SK-N-SH (cell line): ENCODE measurements at regions not wholly inside any gene's neighbourhood (a gene's known extent, or its start where the extent isn't known, plus 50 kb on each side); places are given as distances from the start of the nearest gene placed in this dataset.

Experiments used
- CTCF ChIA-PET: fragments of 300-600, 350-600 bp; formaldehyde crosslinking; extraction: SDS; loops from one replicate; lab custom pipeline; 2021; lab: Yijun Ruan, JAX
- POLR2A ChIA-PET: fragments of 350-600 bp; sonication (Branson Sonifier 250); formaldehyde crosslinking; extraction: SDS; loops from one replicate; lab custom pipeline; 2020; ENCODE audit warnings: antibody characterized with exemption, inconsistent platforms; lab: Yijun Ruan, JAX
- DNase-seq: peaks from one replicate; pipeline ENCODE4 v3.0.0; 2012
- H2AFZ ChIP-seq: fragments of 200-600 bp; sonication (generic); 2 replicates; pipeline ENCODE4 v1.8.1; 2016; ENCODE audit warnings: antibody characterized with exemption, mild to moderate bottlenecking, low read depth
- H3F3A ChIP-seq: fragments of 200-600 bp; sonication (generic); replicated peaks from 2 replicates; pipeline ENCODE3; 2016; ENCODE audit warnings: antibody characterized with exemption, mild to moderate bottlenecking; ENCODE audit not compliant: insufficient read depth
- H3K27ac ChIP-seq, 2 experiments: fragments of 200-500 bp in 1 of 2; fragments of 200-600 bp in 1 of 2; sonication (Bioruptor generic) in 1 of 2; sonication (generic), shearing (Covaris generic) in 1 of 2; 2 replicates each; pipeline versions ENCODE4 v1.5.1 to v1.6.1; 2014 to 2016; ENCODE audit warnings: low read depth in 2 of 2, inconsistent platforms in 1 of 2, low read length in 1 of 2, mild to moderate bottlenecking in 1 of 2, mixed read lengths in 1 of 2
- H3K27me3 ChIP-seq: fragments of 200-600 bp; sonication (generic), shearing (Covaris generic); 2 replicates; pipeline ENCODE4 v1.6.1; 2016; ENCODE audit warnings: mixed run types; ENCODE audit not compliant: insufficient read depth
- H3K36me3 ChIP-seq, 2 experiments: fragments of 200-500 bp in 1 of 2; fragments of 200-600 bp in 1 of 2; sonication (Bioruptor generic) in 1 of 2; sonication (generic) in 1 of 2; replicated peaks in 1 of 2; 2 replicates each; pipeline versions ENCODE3 to v1.5.1; 2014 to 2016; ENCODE audit warnings: low read length in 1 of 2, mild to moderate bottlenecking in 1 of 2; ENCODE audit not compliant: insufficient read depth in 2 of 2, control insufficient read depth in 1 of 2
- H3K4me1 ChIP-seq, 2 experiments: fragments of 200-500 bp in 1 of 2; fragments of 200-600 bp in 1 of 2; sonication (Bioruptor generic) in 1 of 2; sonication (generic), shearing (Covaris generic) in 1 of 2; 2 replicates each; pipeline versions ENCODE4 v1.5.1 to v1.6.1; 2014 to 2016; ENCODE audit warnings: low read depth in 1 of 2, low read length in 1 of 2, mixed run types in 1 of 2; ENCODE audit not compliant: insufficient read depth in 2 of 2, control insufficient read depth in 1 of 2
- H3K4me2 ChIP-seq: fragments of 200-600 bp; sonication (generic), shearing (Covaris generic); 2 replicates; pipeline ENCODE4 v1.6.1; 2017; ENCODE audit warnings: mixed run types
- H3K4me3 ChIP-seq, 2 experiments: fragments of 200-500 bp in 1 of 2; fragments of 200-600 bp in 1 of 2; sonication (Bioruptor generic) in 1 of 2; sonication (generic), shearing (Covaris generic) in 1 of 2; 2 replicates each; pipeline versions ENCODE4 v1.5.1 to v1.8.1; 2014 to 2016; ENCODE audit warnings: low read depth in 2 of 2, inconsistent platforms in 1 of 2, low read length in 1 of 2, mild to moderate bottlenecking in 1 of 2, mixed read lengths in 1 of 2, moderate library complexity in 1 of 2
- H3K79me2 ChIP-seq: fragments of 200-600 bp; sonication (generic); 2 replicates; pipeline ENCODE4 v1.8.1; 2017; ENCODE audit warnings: mild to moderate bottlenecking; ENCODE audit not compliant: insufficient read depth
- H3K9ac ChIP-seq: fragments of 200-600 bp; sonication (generic); 2 replicates; pipeline ENCODE4 v1.6.1; 2017; ENCODE audit warnings: mixed run types
- H3K9me2 ChIP-seq: fragments of 200-600 bp; sonication (generic); 2 replicates; pipeline ENCODE4 v1.6.1; 2017; ENCODE audit warnings: mixed run types
- H3K9me3 ChIP-seq: fragments of 200-600 bp; sonication (generic); 2 replicates; pipeline ENCODE4 v1.6.1; 2017; ENCODE audit warnings: mixed run types, mild to moderate bottlenecking, moderate library complexity
- H4K20me1 ChIP-seq: fragments of 200-600 bp; sonication (generic); 2 replicates; pipeline ENCODE4 v1.6.1; 2017; ENCODE audit warnings: mild to moderate bottlenecking, mixed run types; ENCODE audit not compliant: insufficient read depth
- CHD2 ChIP-seq: fragments of 150-350 bp; IDR thresholded peaks from 2 replicates; pipeline ENCODE4 v1.6.1; 2018; ENCODE audit warnings: low read length; ENCODE audit not compliant: partially characterized antibody
- CTCF ChIP-seq: fragments of 200-600 bp; sonication (generic); IDR thresholded peaks from 2 replicates; pipeline ENCODE4 v1.6.1; 2017; ENCODE audit warnings: antibody characterized with exemption, mild to moderate bottlenecking, moderate library complexity
- ELF1 ChIP-seq: IDR thresholded peaks from 2 replicates; pipeline ENCODE4 v1.4.0; 2012
- EZH2phosphoT487 ChIP-seq: fragments of 200-600 bp; sonication (generic); IDR thresholded peaks from 2 replicates; pipeline ENCODE4 v1.6.1; 2017; ENCODE audit warnings: low read depth, mixed run types, mild to moderate bottlenecking, antibody characterized with exemption, moderate library complexity, borderline replicate concordance
- FOXM1 ChIP-seq: IDR thresholded peaks from 2 replicates; pipeline ENCODE4 v1.4.0; 2012; ENCODE audit warnings: low read depth, mild to moderate bottlenecking
- GATA2 ChIP-seq: sonication (generic); formaldehyde crosslinking; IDR thresholded peaks from 2 replicates; pipeline ENCODE4 v1.5.0; 2020; ENCODE audit warnings: mild to moderate bottlenecking, missing genetic modification reagents
- NRF1 ChIP-seq: IDR thresholded peaks from 2 replicates; pipeline ENCODE4 v1.6.1; 2012; ENCODE audit warnings: low read depth, mild to moderate bottlenecking, low read length
- RCOR1 ChIP-seq: fragments of 150-350 bp; IDR thresholded peaks from 2 replicates; pipeline ENCODE4 v1.6.1; 2017; ENCODE audit warnings: antibody characterized with exemption, low read length
- RFX5 ChIP-seq: IDR thresholded peaks from 2 replicates; pipeline ENCODE4 v1.6.1; 2012; ENCODE audit warnings: mild to moderate bottlenecking, improper control_type of control experiment, low read length
- RXRA ChIP-seq: IDR thresholded peaks from 2 replicates; pipeline ENCODE4 v1.4.0; 2012; ENCODE audit warnings: low read depth, mild to moderate bottlenecking, borderline replicate concordance
- SIN3A ChIP-seq: IDR thresholded peaks from 2 replicates; pipeline ENCODE4 v1.6.1; 2012; ENCODE audit warnings: low read depth, mild to moderate bottlenecking, low read length, moderate library complexity, borderline replicate concordance
- SMC3 ChIP-seq: IDR thresholded peaks from 2 replicates; pipeline ENCODE4 v1.6.1; 2012; ENCODE audit warnings: low read depth, low read length, improper control_type of control experiment
- TAF1 ChIP-seq: IDR thresholded peaks from 2 replicates; pipeline ENCODE4 v1.6.1; 2012; ENCODE audit warnings: low read depth, mild to moderate bottlenecking, low read length, moderate library complexity, borderline replicate concordance
- TCF12 ChIP-seq: IDR thresholded peaks from 2 replicates; pipeline ENCODE4 v1.4.0; 2012
- USF1 ChIP-seq: IDR thresholded peaks from 2 replicates; pipeline ENCODE4 v1.4.0; 2012; ENCODE audit warnings: low read depth, borderline replicate concordance
- YY1 ChIP-seq: IDR thresholded peaks from 2 replicates; pipeline ENCODE4 v1.4.0; 2012; ENCODE audit warnings: low read depth, mild to moderate bottlenecking
- WGBS: methylation state at CpG from one replicate; pipeline ENCODE4 v1.1.6; 2017; ENCODE audit warnings: low lambda C conversion rate; 5-methylcytosine and 5-hydroxymethylcytosine counted together
- TF ChIP-seq, protein P1 (sequence below): IDR thresholded peaks from 2 replicates; pipeline ENCODE4; 2012
- TF ChIP-seq, protein P2 (sequence below): fragments of 150-350 bp; IDR thresholded peaks from 2 replicates; pipeline ENCODE4 v1.6.1; 2016; ENCODE audit warnings: mild to moderate bottlenecking, low read depth, low read length
- TF ChIP-seq, protein P3 (sequence below): fragments of 150-350 bp; IDR thresholded peaks from 2 replicates; pipeline ENCODE4 v1.6.1; 2017; ENCODE audit warnings: antibody characterized with exemption, low read length, low read depth, borderline replicate concordance

- Histone ChIP-seq H3F3A (no peaks in the 10 kb centered on the region), H3K79me2 (no peaks in the 10 kb centered on the region), H3K9me2 (no peaks in the 10 kb centered on the region), H4K20me1 (no peaks in the 10 kb centered on the region), H3K36me3 (no peaks in the 10 kb centered on the region), H3K9me3 (no peaks in the 10 kb centered on the region), H3K27me3 (no peaks in the 10 kb centered on the region), H3K4me3 (no peak overlapping the region), H2AFZ (no peak overlapping the region), H3K9ac (no peak overlapping the region), H3K27ac (no peak overlapping the region), H3K4me1 (peaks cover 0 to 6% of the 10 kb centered on the region in 2 experiments; a peak in 1 of 4 replicates), H3K4me2 (no peak overlapping the region)
- 67% methylated on average over 10 of the region's 10 CpGs for WGBS
- no peak for DNase-seq
- ChIA-PET CTCF (interaction anchor here (0.6 to 1.2 kb wide), 2 partner anchors 56 to 140 kb away, joined by 3 to 4 read pairs; no protein-coding TSS in a partner anchor), POLR2A (no interaction called here)
- no peak for TF ChIP-seq ELF1
- TF ChIP-seq TCF12, result no peak
- TF ChIP-seq, protein P1, sequence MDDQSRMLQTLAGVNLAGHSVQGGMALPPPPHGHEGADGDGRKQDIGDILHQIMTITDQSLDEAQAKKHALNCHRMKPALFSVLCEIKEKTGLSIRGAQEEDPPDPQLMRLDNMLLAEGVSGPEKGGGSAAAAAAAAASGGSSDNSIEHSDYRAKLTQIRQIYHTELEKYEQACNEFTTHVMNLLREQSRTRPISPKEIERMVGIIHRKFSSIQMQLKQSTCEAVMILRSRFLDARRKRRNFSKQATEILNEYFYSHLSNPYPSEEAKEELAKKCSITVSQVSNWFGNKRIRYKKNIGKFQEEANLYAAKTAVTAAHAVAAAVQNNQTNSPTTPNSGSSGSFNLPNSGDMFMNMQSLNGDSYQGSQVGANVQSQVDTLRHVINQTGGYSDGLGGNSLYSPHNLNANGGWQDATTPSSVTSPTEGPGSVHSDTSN, result no peak
- TF ChIP-seq CTCF, result no peak
Measured at GRCh38 chr1:29945426-29945825, 709.1 kb downstream of the PTPRU start.

GRCh38 chr1:29944253-29944905 lies 708.1 kb downstream of the PTPRU start:
- Histone ChIP-seq H3K4me2 (no peak overlapping the region), H3K4me1 (peaks cover 0 to 6% of the 10 kb centered on the region in 2 experiments; a peak in 1 of 4 replicates), H3K36me3 (no peaks in the 10 kb centered on the region), H3K4me3 (no peak overlapping the region), H3K9ac (no peak overlapping the region), H4K20me1 (no peaks in the 10 kb centered on the region), H3F3A (no peaks in the 10 kb centered on the region), H3K27me3 (no peaks in the 10 kb centered on the region), H3K27ac (no peak overlapping the region; a peak in 1 of 4 replicates), H3K79me2 (no peaks in the 10 kb centered on the region), H3K9me2 (no peaks in the 10 kb centered on the region), H2AFZ (no peak overlapping the region), H3K9me3 (no peaks in the 10 kb centered on the region)
- CTCF ChIA-PET, result no interaction called here
- TF ChIP-seq SIN3A (no peak), NRF1 (no peak), GATA2 (no peak), USF1 (no peak), TCF12 (no peak), SMC3 (no peak), FOXM1 (no peak), RCOR1 (no peak), ELF1 (no peak), TAF1 (no peak), RXRA (no peak), YY1 (no peak), RFX5 (no peak), EZH2phosphoT487 (no peak), CHD2 (no peak)
- TF ChIP-seq, protein P2, sequence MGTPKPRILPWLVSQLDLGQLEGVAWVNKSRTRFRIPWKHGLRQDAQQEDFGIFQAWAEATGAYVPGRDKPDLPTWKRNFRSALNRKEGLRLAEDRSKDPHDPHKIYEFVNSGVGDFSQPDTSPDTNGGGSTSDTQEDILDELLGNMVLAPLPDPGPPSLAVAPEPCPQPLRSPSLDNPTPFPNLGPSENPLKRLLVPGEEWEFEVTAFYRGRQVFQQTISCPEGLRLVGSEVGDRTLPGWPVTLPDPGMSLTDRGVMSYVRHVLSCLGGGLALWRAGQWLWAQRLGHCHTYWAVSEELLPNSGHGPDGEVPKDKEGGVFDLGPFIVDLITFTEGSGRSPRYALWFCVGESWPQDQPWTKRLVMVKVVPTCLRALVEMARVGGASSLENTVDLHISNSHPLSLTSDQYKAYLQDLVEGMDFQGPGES, result no peak
- TF ChIP-seq, protein P3, sequence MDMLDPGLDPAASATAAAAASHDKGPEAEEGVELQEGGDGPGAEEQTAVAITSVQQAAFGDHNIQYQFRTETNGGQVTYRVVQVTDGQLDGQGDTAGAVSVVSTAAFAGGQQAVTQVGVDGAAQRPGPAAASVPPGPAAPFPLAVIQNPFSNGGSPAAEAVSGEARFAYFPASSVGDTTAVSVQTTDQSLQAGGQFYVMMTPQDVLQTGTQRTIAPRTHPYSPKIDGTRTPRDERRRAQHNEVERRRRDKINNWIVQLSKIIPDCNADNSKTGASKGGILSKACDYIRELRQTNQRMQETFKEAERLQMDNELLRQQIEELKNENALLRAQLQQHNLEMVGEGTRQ, result no peak
- TF ChIP-seq, protein P1, result no peak
- DNase-seq, result no peak
- POLR2A ChIA-PET, result no interaction called here
- 51% methylated on average over 15 of the region's 15 CpGs for WGBS
